NCI-H524 (cell line): ENCODE measurements at regions not wholly inside any gene's neighbourhood (a gene's known extent, or its start where the extent isn't known, plus 50 kb on each side); places are given as distances from the start of the nearest gene placed in this dataset.
"Not testable (repeated sequence)": the region's sequence is repeated elsewhere in the genome, so short reads cannot be mapped to it uniquely, and the experiment has no call there.

Source experiments
- DNase-seq, 2 experiments: peaks; one replicate each; lab custom pipeline; 2025; lab: John Stamatoyannopoulos, UW

DNA sequence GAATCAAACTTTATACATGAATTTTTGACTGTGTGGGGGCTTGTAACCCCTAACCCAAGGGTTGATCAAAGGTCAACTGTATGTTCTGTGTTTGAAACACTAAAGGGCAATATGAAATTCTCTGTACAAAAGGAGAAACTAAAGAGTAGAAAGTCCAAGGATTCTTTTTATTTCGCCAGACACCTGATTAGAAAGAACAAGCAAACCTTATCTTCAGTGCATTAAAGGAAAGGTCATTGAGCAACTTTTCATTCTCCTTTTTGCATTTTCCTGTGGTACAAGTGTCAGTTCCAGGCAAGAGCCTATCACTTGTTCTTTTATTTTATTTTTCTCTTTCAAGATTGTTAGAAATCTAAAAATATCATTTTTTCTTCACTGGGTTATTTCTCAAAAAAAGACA is 430.1 kb upstream of the EPHA3 start:
- no peak for DNase-seq

DNA sequence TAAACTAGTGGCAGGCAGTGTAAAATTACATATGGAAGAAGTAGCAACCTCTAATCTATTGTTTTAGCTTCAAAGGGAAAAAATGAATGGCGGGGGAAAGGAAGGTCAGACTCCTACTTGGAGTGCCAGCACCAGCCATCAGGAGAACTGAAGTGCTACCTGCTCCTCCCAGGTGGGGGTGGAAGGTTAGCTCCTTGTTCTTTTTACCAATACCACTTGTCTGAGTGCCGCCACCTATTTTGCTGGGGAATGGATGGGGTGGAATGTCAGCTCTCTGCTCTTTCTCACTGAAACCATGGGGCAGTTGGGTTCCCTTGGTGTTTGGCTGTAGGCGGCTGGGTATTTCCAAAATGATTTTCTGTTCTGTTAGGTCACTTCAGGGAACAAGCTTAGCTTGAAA is 428.7 kb upstream of the EPHA3 start:
- no peak for DNase-seq

DNA sequence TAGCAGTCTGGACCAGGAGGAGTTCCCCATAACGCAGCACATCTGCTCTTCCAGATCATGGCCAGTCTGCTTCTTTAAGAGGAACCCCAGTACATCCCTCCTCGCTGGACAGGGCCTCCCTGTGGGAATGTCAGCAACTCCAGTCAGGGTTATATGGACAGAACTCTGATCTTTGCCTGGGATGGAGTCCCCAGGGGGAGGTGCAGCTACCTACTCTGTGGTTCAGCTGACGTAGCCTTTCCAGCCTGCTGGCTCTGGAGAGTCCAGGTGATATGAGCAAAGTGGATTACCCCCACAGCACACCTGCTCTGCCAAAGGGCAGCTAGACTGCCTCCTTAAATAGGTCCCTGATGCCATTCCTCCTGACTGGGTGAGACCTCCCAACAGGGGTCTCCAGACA is 417.1 kb upstream of the EPHA3 start:
- no peak for DNase-seq

DNA sequence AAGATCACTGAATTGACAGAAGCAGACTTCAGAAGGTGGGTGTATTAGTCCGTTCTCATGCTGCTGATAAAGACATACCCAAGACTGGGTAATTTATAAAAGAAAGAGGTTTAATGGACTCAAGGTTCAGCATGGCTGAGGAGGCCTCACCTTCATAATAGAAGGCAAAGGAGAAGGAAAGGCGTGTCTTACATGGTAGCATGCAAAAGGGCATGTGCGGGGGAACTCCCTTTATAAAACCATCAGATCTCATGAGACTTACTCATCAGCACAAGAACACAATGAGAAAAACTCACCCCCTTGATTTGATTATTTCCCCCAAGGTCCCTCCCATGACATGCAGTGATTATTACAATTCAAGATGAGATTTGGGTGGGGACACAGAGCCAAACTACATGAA is 416.3 kb upstream of the EPHA3 start:
- no peak for DNase-seq

DNA sequence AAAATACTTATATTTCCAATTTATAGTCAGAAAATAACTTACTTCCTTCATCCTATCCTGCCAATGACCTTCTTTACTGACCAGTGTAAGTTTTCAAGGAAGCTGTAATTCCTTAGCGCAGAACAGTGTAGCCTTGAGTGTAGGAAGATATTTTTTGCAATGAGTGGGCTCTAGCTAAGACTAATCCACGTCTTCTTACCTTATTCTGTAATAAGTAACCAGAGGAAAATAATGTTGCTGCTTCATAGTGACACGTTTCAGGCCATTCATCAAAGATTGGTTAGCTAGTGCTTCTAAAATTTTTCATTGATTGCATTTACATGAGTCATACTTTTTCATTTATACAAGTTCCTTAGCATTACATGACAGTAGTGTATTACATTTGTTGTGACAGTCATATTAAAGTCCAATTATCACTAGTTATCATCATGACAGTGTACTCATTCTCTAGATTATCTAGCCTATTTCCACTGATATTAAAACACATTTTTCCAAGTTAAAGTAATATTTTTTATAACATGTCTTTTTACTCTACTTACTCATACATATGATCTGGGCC is 403.8 kb upstream of the EPHA3 start:
- no peak for DNase-seq

- no peak for DNase-seq
Observed at GRCh38 chr3:88704338-88704737, 403.1 kb upstream of the EPHA3 start.

GRCh38 chr3:88707837-88708236 is 399.6 kb upstream of the EPHA3 start:
- DNase-seq = no peak

DNA sequence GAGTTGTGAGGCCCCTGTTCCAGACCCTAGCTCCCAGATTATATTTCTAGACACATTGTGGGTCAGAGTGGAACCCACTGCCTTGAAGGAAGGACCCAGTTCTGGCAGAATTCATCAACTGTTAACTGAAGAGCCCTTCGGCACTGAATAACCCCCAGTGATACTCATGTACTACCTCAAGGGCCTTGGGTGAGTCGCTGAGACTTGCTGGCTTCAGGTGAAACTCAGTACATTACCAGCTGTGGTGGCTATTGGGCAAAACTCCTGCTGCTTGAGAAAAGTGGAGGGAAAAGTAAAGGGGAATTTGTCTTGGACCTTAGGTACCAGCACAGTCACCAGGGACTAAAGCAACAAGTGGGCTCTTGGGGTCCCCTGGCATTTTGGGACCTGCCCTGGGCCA is 394.9 kb upstream of the EPHA3 start:
- no peak for DNase-seq

GRCh38 chr3:88713233-88713691 is 394.2 kb upstream of the EPHA3 start:
- no peak for DNase-seq

GRCh38 chr3:88725440-88726165 is 381.8 kb upstream of the EPHA3 start:
- DNase-seq = no peak

DNA sequence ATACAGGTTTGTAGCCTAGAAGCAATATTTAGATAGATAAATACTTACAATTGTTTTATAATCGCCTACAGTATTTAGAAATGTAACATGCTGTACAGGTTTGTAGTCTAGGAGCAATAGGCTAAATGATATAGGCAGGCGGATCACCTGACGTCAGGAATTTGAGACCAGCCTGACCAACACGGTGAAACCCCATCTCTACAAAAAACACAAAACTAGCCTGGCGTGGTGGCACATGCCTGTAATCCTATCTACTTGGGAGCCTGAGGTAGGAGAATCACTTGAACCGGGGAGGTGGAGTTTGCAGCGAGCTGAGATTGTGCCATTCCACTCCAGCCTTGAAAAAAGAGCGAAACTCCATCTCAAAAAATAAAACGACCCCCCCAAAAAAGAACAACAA is 375.2 kb upstream of the EPHA3 start:
- no peak for DNase-seq

GRCh38 chr3:88742106-88742505 is 365.3 kb upstream of the EPHA3 start:
- no peak for DNase-seq

- DNase-seq = no peak
Observed at GRCh38 chr3:88742674-88743507, 364.5 kb upstream of the EPHA3 start.

GRCh38 chr3:88744896-88745295 is 362.5 kb upstream of the EPHA3 start:
- DNase-seq = no peak

- DNase-seq = not testable (repeated sequence)
Observed at GRCh38 chr3:88747145-88747544, 360.3 kb upstream of the EPHA3 start.

- no peak for DNase-seq
Observed at GRCh38 chr3:88758676-88759075, 348.7 kb upstream of the EPHA3 start.

DNA sequence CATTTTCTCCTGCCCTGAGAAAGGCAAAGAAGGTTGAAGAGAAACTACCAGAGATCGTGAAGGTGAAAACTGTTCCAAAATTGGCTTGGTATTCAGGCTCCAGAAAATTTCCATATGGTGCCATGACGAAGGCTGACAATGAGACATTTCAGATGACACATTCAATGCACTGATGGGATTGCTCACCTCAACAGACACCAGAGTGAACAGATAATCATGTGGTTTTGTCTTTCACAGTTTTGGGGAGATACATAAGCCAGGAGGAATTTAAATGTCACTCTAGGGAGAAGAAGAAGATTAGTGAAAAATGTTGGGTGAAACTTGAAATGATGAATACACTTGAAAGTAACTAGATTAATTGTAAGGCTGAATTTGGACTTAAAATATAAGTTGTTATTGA is 339.7 kb upstream of the EPHA3 start:
- DNase-seq = no peak

DNA sequence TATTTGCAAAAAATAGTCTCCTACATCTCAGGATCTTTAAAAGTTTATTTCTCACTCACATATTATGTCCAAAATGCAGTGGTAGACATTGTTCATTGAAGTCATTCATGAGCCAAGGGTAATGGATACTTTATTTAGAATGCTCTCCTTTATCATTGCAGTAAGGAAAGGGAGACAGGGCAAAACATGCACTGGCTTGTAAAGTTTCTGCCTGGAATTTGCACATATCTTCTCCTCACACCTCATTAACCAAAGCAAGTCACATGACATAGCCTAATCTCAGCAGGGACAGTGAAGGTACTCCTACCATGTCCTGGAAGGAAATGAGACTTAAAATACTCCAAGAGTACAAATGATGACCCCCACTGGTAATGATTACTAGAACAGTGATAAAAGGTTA is 333.7 kb upstream of the EPHA3 start:
- no peak for DNase-seq

- DNase-seq = no peak
Observed at GRCh38 chr3:88775026-88775690, 332.3 kb upstream of the EPHA3 start.

GRCh38 chr3:88779482-88779881 is 327.9 kb upstream of the EPHA3 start:
- no peak for DNase-seq

DNA sequence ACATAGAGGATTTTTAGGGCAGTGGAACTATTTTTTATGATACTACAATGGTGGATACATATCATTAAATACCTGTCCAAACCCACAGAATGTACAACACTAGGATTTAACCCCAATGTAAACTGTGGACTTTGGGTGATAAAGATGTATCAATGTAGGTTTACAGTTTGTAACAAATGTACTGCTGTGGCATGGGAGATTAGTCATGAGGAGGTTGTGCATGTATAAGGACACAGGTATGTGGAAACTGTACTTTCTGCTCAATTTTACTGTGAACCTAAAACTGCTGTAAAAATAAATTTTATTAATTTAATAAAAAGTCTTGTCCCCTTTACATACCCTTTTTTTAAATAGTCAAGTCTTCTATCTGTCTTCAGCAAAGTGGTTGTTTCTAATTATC is 322.5 kb upstream of the EPHA3 start:
- DNase-seq = no peak

DNA sequence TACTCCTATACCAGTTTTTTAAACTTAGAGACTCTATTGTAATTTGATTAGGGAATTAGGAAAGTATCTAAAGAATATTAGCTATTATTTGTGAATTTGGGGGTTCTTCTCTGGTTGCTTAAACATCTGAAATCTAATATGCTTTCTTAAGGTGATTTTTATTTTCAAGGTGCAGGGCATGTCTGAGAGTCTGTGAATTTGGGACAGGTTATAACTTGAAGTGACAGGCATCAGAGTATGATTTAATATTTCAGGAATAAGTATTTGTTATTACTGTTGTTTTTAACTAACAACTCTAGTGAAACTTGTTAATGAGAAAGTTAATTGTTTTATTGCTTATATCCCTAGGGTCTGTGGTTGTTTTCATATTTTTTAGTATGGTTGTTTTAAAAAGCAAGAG is 321.6 kb upstream of the EPHA3 start:
- DNase-seq = no peak

- DNase-seq = no peak
Observed at GRCh38 chr3:88795503-88795902, 311.9 kb upstream of the EPHA3 start.
